IMR-90 (cell line): ENCODE measurements at regions not wholly inside any gene's neighbourhood (a gene's known extent, or its start where the extent isn't known, plus 50 kb on each side); places are given as distances from the start of the nearest gene placed in this dataset.

Experiments
- ATAC-seq: fragments of 200-7000 bp; cut with Tn5 transposase; 2 replicates; pipeline ENCODE4 v1.9.1; 2020; ENCODE audit warnings: low read depth, mild to moderate bottlenecking, moderate library complexity
- BruUV-seq: library from RNA; stranded (reverse); fragments of 400-500 nt; replicated peaks from 2 replicates; lab custom pipeline; 2021; lab: Mats Ljungman, UMichigan
- CTCF ChIA-PET: fragments of 300-600 bp; formaldehyde crosslinking; extraction: SDS; loops from one replicate; lab custom pipeline; 2021; ENCODE audit warnings: antibody characterized with exemption; lab: Yijun Ruan, JAX
- POLR2A ChIA-PET: fragments of 300-600 bp; sonication (Branson Sonifier 250); formaldehyde crosslinking; loops from one replicate; lab custom pipeline; 2022; ENCODE audit warnings: antibody characterized with exemption; ENCODE audit not compliant: unreplicated experiment; lab: Charles Lee
- DNase-seq: peaks from one replicate; pipeline ENCODE4 v3.0.0; 2013
- H2AFZ ChIP-seq: replicated peaks from 2 replicates; pipeline ENCODE3; 2013; ENCODE audit warnings: low read length, mild to moderate bottlenecking; ENCODE audit not compliant: poor library complexity
- H2AK5ac ChIP-seq: 2 replicates; pipeline ENCODE4 v1.6.1; 2013; ENCODE audit warnings: low read depth, low read length, inconsistent platforms
- H2AK9ac ChIP-seq: replicated peaks from 2 replicates; pipeline ENCODE3; 2013; ENCODE audit warnings: mild to moderate bottlenecking, low read depth, low read length, moderate library complexity; ENCODE audit not compliant: poor library complexity
- H2BK120ac ChIP-seq: 2 replicates; pipeline ENCODE4 v1.6.1; 2013; ENCODE audit warnings: low read depth, low read length, inconsistent platforms
- H2BK15ac ChIP-seq: 3 replicates; pipeline ENCODE4 v1.6.1; 2013; ENCODE audit warnings: low read depth, low read length, inconsistent platforms
- H2BK20ac ChIP-seq: 2 replicates; pipeline ENCODE4 v1.6.1; 2013; ENCODE audit warnings: low read depth, mild to moderate bottlenecking, inconsistent platforms, low read length, moderate library complexity
- H2BK5ac ChIP-seq: 2 replicates; pipeline ENCODE4 v1.6.1; 2013; ENCODE audit warnings: mild to moderate bottlenecking, low read depth, low read length, inconsistent platforms; ENCODE audit not compliant: poor library complexity, severe bottlenecking
- H3K14ac ChIP-seq: replicated peaks from 2 replicates; pipeline ENCODE4 v1.6.1; 2013; ENCODE audit warnings: low read depth, low read length, inconsistent platforms
- H3K18ac ChIP-seq: 2 replicates; pipeline ENCODE4 v1.6.1; 2013; ENCODE audit warnings: low read depth, low read length, control low read depth
- H3K23ac ChIP-seq: 2 replicates; pipeline ENCODE4 v1.6.1; 2013; ENCODE audit warnings: low read depth, low read length, inconsistent platforms
- H3K27ac ChIP-seq: 2 replicates; pipeline ENCODE4 v1.5.1; 2013; ENCODE audit warnings: mild to moderate bottlenecking, control low read depth, low read length; ENCODE audit not compliant: insufficient read depth
- H3K27me3 ChIP-seq: 2 replicates; pipeline ENCODE4 v1.6.1; 2013; ENCODE audit warnings: low read length; ENCODE audit not compliant: control insufficient read depth, insufficient read depth
- H3K36me3 ChIP-seq: 2 replicates; pipeline ENCODE4 v1.6.1; 2013; ENCODE audit warnings: low read length, mixed read lengths; ENCODE audit not compliant: control insufficient read depth, insufficient read depth
- H3K4ac ChIP-seq: 2 replicates; pipeline ENCODE4 v1.6.1; 2013; ENCODE audit warnings: low read depth, low read length, inconsistent platforms
- H3K4me1 ChIP-seq: 2 replicates; pipeline ENCODE4 v1.6.1; 2013; ENCODE audit warnings: low read length, mixed read lengths; ENCODE audit not compliant: control insufficient read depth, insufficient read depth
- H3K4me2 ChIP-seq: 2 replicates; pipeline ENCODE4 v1.6.1; 2013; ENCODE audit warnings: low read depth, mild to moderate bottlenecking, control low read depth, low read length, moderate library complexity
- H3K4me3 ChIP-seq: 2 replicates; pipeline ENCODE4 v1.5.1; 2013; ENCODE audit warnings: low read depth, mild to moderate bottlenecking, control low read depth, low read length, moderate library complexity; ENCODE audit not compliant: insufficient read depth
- H3K56ac ChIP-seq: 2 replicates; pipeline ENCODE4 v1.6.1; 2013; ENCODE audit warnings: low read length, inconsistent platforms; ENCODE audit not compliant: insufficient read depth; ENCODE audit errors: extremely low read depth
- H3K79me1 ChIP-seq, 2 experiments: 2 replicates each; pipeline ENCODE4 v1.6.1; 2013; ENCODE audit warnings: low read length in 2 of 2, inconsistent platforms in 1 of 2, low read depth in 1 of 2
- H3K9ac ChIP-seq: 2 replicates; pipeline ENCODE4 v1.6.1; 2013; ENCODE audit warnings: low read depth, low read length, control low read depth
- H3K9me1 ChIP-seq: 2 replicates; pipeline ENCODE4 v1.6.1; 2013; ENCODE audit warnings: low read length, inconsistent platforms; ENCODE audit not compliant: insufficient read depth
- H3K9me3 ChIP-seq: 2 replicates; pipeline ENCODE4 v1.6.1; 2013; ENCODE audit warnings: low read length; ENCODE audit not compliant: control insufficient read depth, insufficient read depth
- H4K20me1 ChIP-seq: 2 replicates; pipeline ENCODE4 v1.6.1; 2013; ENCODE audit warnings: low read length, inconsistent platforms; ENCODE audit not compliant: insufficient read depth
- H4K5ac ChIP-seq: 2 replicates; pipeline ENCODE4 v1.6.1; 2013; ENCODE audit warnings: mild to moderate bottlenecking, low read depth, low read length, control low read depth
- H4K8ac ChIP-seq, 2 experiments: 2 replicates each; pipeline ENCODE4 v1.6.1; 2013; ENCODE audit warnings: low read depth in 2 of 2, low read length in 2 of 2, control low read depth in 1 of 2, inconsistent platforms in 1 of 2
- H4K91ac ChIP-seq: 2 replicates; pipeline ENCODE4 v1.6.1; 2013; ENCODE audit warnings: low read depth, low read length, inconsistent platforms; ENCODE audit not compliant: insufficient read depth
- CHD1 ChIP-seq: IDR thresholded peaks from 2 replicates; pipeline ENCODE4 v1.6.1; 2012; ENCODE audit warnings: low read depth, low read length, improper control_type of control experiment
- FOS ChIP-seq: fragments of 150-350 bp; IDR thresholded peaks from 2 replicates; pipeline ENCODE4 v1.6.1; 2016; ENCODE audit warnings: low read depth, low read length
- MAFK ChIP-seq: IDR thresholded peaks from 2 replicates; pipeline ENCODE4 v1.6.1; 2012; ENCODE audit warnings: low read depth, low read length, improper control_type of control experiment
- MAZ ChIP-seq: IDR thresholded peaks from 2 replicates; pipeline ENCODE4 v1.6.1; 2012; ENCODE audit warnings: low read depth, mild to moderate bottlenecking, low read length, improper control_type of control experiment, moderate library complexity, borderline replicate concordance
- MXI1 ChIP-seq: IDR thresholded peaks from 2 replicates; pipeline ENCODE4 v1.6.1; 2012; ENCODE audit warnings: low read depth, mild to moderate bottlenecking, low read length, moderate library complexity, borderline replicate concordance
- NFE2L2 ChIP-seq: fragments of 150-350 bp; IDR thresholded peaks from 2 replicates; pipeline ENCODE4 v1.6.1; 2016; ENCODE audit warnings: low read depth, mild to moderate bottlenecking, low read length
- POLR2A ChIP-seq: IDR thresholded peaks from 2 replicates; pipeline ENCODE4 v1.6.1; 2012; ENCODE audit warnings: mild to moderate bottlenecking, low read depth, low read length
- RAD21 ChIP-seq: IDR thresholded peaks from 2 replicates; pipeline ENCODE4 v1.6.1; 2012; ENCODE audit warnings: low read length, improper control_type of control experiment
- RCOR1 ChIP-seq: IDR thresholded peaks from 2 replicates; pipeline ENCODE4 v1.6.1; 2012; ENCODE audit warnings: mild to moderate bottlenecking, low read length, improper control_type of control experiment; ENCODE audit not compliant: insufficient replicate concordance
- SMC3 ChIP-seq: fragments of 150-350 bp; IDR thresholded peaks from 2 replicates; pipeline ENCODE4 v1.6.1; 2016; ENCODE audit warnings: low read depth, mild to moderate bottlenecking, antibody characterized with exemption, low read length, moderate library complexity
- USF2 ChIP-seq: fragments of 150-350 bp; IDR thresholded peaks from 2 replicates; pipeline ENCODE4 v1.6.1; 2017; ENCODE audit warnings: mild to moderate bottlenecking, antibody characterized with exemption, low read length, low read depth
- WGBS, 2 experiments: methylation state at CpG; one replicate each; pipeline versions ENCODE4 v1.1.5 to v1.1.7; 2013; ENCODE audit warnings: missing lambda C conversion rate in 2 of 2; ENCODE audit not compliant: insufficient read length in 1 of 2; ENCODE audit errors: extremely low coverage in 2 of 2; 5-methylcytosine and 5-hydroxymethylcytosine counted together
- dilution Hi-C: fragments of 300-500 bp; cut with HindIII; formaldehyde crosslinking; loops from one replicate; pipeline ENCODE4 v1.14.3; 2018; ENCODE audit warnings: low sequenced_read_pairs; ENCODE audit not compliant: unreplicated experiment
- in situ Hi-C: fragments of 300-500 bp; cut with MboI; formaldehyde crosslinking; loops from 3 replicates; pipeline ENCODE4 v1.14.3; 2019; ENCODE audit warnings: low sequenced_read_pairs, inconsistent platforms, mixed read lengths
- intact Hi-C: fragments of 100-400 bp; cut with micrococcal nuclease; formaldehyde crosslinking; loops from 2 replicates; pipeline ENCODE4 v1.10.0; 2022
- TF ChIP-seq, protein P1 (sequence below): conservative IDR thresholded peaks from 2 replicates; pipeline ENCODE4 v1.5.1; 2012; ENCODE audit warnings: mild to moderate bottlenecking, low read depth, low read length, improper control_type of control experiment

- intact Hi-C loops (no loop called here), in situ Hi-C loops (no loop called here), dilution Hi-C loops (no loop called here)
- Histone ChIP-seq H4K5ac (no peak overlapping the region), H3K4me2 (no peak overlapping the region), H3K56ac (no peak overlapping the region), H2AK5ac (no peak overlapping the region), H2AK9ac (no peak overlapping the region), H2BK15ac (no peak overlapping the region), H3K9ac (no peak overlapping the region), H3K4me3 (no peak overlapping the region), H2BK120ac (no peak overlapping the region), H3K14ac (no peak overlapping the region), H3K27me3 (no peaks in the 10 kb centered on the region), H2BK20ac (no peak overlapping the region), H3K27ac (no peak overlapping the region), H4K8ac (no peak overlapping the region), H3K4ac (no peak overlapping the region), H4K20me1 (no peaks in the 10 kb centered on the region), H2AFZ (no peak overlapping the region), H2BK5ac (no peak overlapping the region), H3K4me1 (no peaks in the 10 kb centered on the region), H3K9me1 (no peaks in the 10 kb centered on the region), H3K23ac (no peak overlapping the region), H3K18ac (no peak overlapping the region), H3K9me3 (peaks cover 5% of the 10 kb centered on the region; the same call in 1 of the 2 replicates), H4K91ac (no peak overlapping the region), H3K36me3 (no peaks in the 10 kb centered on the region), H3K79me1 (no peaks in the 10 kb centered on the region)
- no peak for TF ChIP-seq RAD21
- no peak for TF ChIP-seq FOS
- no peak for TF ChIP-seq SMC3
- TF ChIP-seq POLR2A, result no peak
- TF ChIP-seq MAZ, result no peak
- TF ChIP-seq CHD1, result no peak
- no peak for TF ChIP-seq USF2
- TF ChIP-seq RCOR1, result no peak
- TF ChIP-seq MXI1, result no peak
- TF ChIP-seq MAFK, result no peak
- TF ChIP-seq NFE2L2, result no peak
- TF ChIP-seq, protein P1, sequence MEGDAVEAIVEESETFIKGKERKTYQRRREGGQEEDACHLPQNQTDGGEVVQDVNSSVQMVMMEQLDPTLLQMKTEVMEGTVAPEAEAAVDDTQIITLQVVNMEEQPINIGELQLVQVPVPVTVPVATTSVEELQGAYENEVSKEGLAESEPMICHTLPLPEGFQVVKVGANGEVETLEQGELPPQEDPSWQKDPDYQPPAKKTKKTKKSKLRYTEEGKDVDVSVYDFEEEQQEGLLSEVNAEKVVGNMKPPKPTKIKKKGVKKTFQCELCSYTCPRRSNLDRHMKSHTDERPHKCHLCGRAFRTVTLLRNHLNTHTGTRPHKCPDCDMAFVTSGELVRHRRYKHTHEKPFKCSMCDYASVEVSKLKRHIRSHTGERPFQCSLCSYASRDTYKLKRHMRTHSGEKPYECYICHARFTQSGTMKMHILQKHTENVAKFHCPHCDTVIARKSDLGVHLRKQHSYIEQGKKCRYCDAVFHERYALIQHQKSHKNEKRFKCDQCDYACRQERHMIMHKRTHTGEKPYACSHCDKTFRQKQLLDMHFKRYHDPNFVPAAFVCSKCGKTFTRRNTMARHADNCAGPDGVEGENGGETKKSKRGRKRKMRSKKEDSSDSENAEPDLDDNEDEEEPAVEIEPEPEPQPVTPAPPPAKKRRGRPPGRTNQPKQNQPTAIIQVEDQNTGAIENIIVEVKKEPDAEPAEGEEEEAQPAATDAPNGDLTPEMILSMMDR, result no peak
- POLR2A ChIA-PET, result no interaction called here
- ATAC-seq (no peak), DNase-seq (no peak)
- BruUV-seq, result no TSS peak
- CTCF ChIA-PET, result no interaction called here
- no CpG with 5 or more reads among the region's 2 CpGs for WGBS, 2 experiments
These were observed 185.1 kb upstream of the ZNF804A start for GRCh38 chr2:184413221-184413620.
